CD4-positive, alpha-beta memory T cell (primary cell): ENCODE measurements at regions not wholly inside any gene's neighbourhood (a gene's known extent, or its start where the extent isn't known, plus 50 kb on each side); places are given as distances from the start of the nearest gene placed in this dataset.

ENCODE experiments used
- CTCF ChIA-PET: fragments of 350-600 bp; sonication (Branson Sonifier 250); formaldehyde crosslinking; loops from one replicate; lab custom pipeline; 2021; ENCODE audit warnings: inconsistent platforms; ENCODE audit not compliant: partially characterized antibody; lab: Charles Lee
- POLR2A ChIA-PET: fragments of 350-600 bp; sonication (Branson Sonifier 250); formaldehyde crosslinking; loops from one replicate; lab custom pipeline; 2021; ENCODE audit not compliant: partially characterized antibody; lab: Charles Lee
- DNase-seq, 5 donors: peaks; one replicate each; pipeline versions ENCODE4 v3.0.0 to v3.0.0-alpha.2; 2020 to 2022; ENCODE audit warnings: mixed read lengths in 1 of 5
- H3K27ac ChIP-seq: one replicate; pipeline ENCODE4 v1.7.0; 2013; ENCODE audit warnings: low read depth, low read length
- H3K27me3 ChIP-seq: 2 replicates; pipeline ENCODE4 v1.7.0; 2013; ENCODE audit warnings: mild to moderate bottlenecking, low read length, moderate library complexity; ENCODE audit not compliant: insufficient read depth
- H3K36me3 ChIP-seq: 2 replicates; pipeline ENCODE4 v1.7.0; 2013; ENCODE audit warnings: mild to moderate bottlenecking, low read length, moderate library complexity; ENCODE audit not compliant: insufficient read depth
- H3K4me1 ChIP-seq: 2 replicates; pipeline ENCODE4 v1.7.0; 2013; ENCODE audit warnings: mild to moderate bottlenecking, low read length, moderate library complexity; ENCODE audit not compliant: insufficient read depth
- H3K4me3 ChIP-seq, 2 donors: one replicate each; pipeline ENCODE4 v1.7.0; 2013; ENCODE audit warnings: low read length in 2 of 2, mild to moderate bottlenecking in 1 of 2
- H3K9me3 ChIP-seq, 2 donors: one replicate each; pipeline ENCODE4 v1.7.0; 2013; ENCODE audit warnings: low read length in 2 of 2, control low read depth in 1 of 2; ENCODE audit not compliant: control insufficient read depth in 1 of 2
- H3K27ac Mint-ChIP-seq, 7 donors: one replicate each; pipeline ENCODE4 v1.8.0; 2020 to 2021; ENCODE audit warnings: mixed read lengths in 7 of 7, mild to moderate bottlenecking in 6 of 7, inconsistent platforms in 3 of 7, moderate library complexity in 3 of 7
- H3K27me3 Mint-ChIP-seq, 2 donors: one replicate each; pipeline ENCODE4 v1.8.0; 2020 to 2021; ENCODE audit warnings: mixed read lengths in 2 of 2
- H3K36me3 Mint-ChIP-seq, 2 donors: one replicate each; pipeline ENCODE4 v1.8.0; 2020 to 2021; ENCODE audit warnings: mixed read lengths in 2 of 2, inconsistent platforms in 1 of 2, mild to moderate bottlenecking in 1 of 2
- H3K4me1 Mint-ChIP-seq, 4 donors: one replicate each; pipeline ENCODE4 v1.8.0; 2020 to 2021; ENCODE audit warnings: mixed read lengths in 4 of 4, mild to moderate bottlenecking in 1 of 4
- H3K4me3 Mint-ChIP-seq, 8 donors: one replicate each; pipeline ENCODE4 v1.8.0; 2020 to 2021; ENCODE audit warnings: mixed read lengths in 8 of 8, mild to moderate bottlenecking in 7 of 8, moderate library complexity in 6 of 8, inconsistent platforms in 3 of 8
- H3K9me3 Mint-ChIP-seq, 8 donors: one replicate each; pipeline ENCODE4 v1.8.0; 2020 to 2021; ENCODE audit warnings: mixed read lengths in 8 of 8, mild to moderate bottlenecking in 5 of 8, inconsistent platforms in 3 of 8, moderate library complexity in 1 of 8
- intact Hi-C: fragments of 100-400 bp; cut with micrococcal nuclease; formaldehyde crosslinking; loops from one replicate; pipeline ENCODE4 v1.15.1; 2023

GRCh38 chr20:60137657-60138245 lies 179.5 kb downstream of the CDH26 start:
- H3K36me3 ChIP-seq: no peaks in the 10 kb centered on the region
- no peaks in the 10 kb centered on the region for H3K9me3 ChIP-seq
- no peaks in the 10 kb centered on the region for H3K27me3 ChIP-seq
- Mint-ChIP-seq H3K4me1 (peaks cover 3 to 18% (median 7%) of the 10 kb centered on the region in 4 donors), H3K4me3 (peak overlapping the region; percentile 49 to 93 (median 84)), H3K27me3 (peaks cover under 1 to 1% of the 10 kb centered on the region in 2 donors), H3K9me3 (no peaks in the 10 kb centered on the region), H3K27ac (peak overlapping the region in 1 of 7 donors; percentile 79), H3K36me3 (no peaks in the 10 kb centered on the region)
- CTCF ChIA-PET: interaction anchor here (0.8 to 2.3 kb wide), 12 partner anchors 9 to 188 kb away, joined by 3 to 7 read pairs (median 4); no protein-coding TSS in a partner anchor
- POLR2A ChIA-PET: interaction anchor here (1.4 kb wide), 1 partner anchor 198 kb away, joined by 4 read pairs; the partner anchor contains the start of genes FAM217B and PPP1R3D
- H3K27ac ChIP-seq: no peak overlapping the region
- intact Hi-C loops: no loop called here
- peak overlapping the region in 1 of 2 donors; percentile 51 for H3K4me3 ChIP-seq
- DNase-seq: peak in 4 of 5 donors; percentile 5 to 15 (median 10)
- H3K4me1 ChIP-seq: peaks cover 9% of the 10 kb centered on the region

GRCh38 chr20:60138256-60139220 lies 180.3 kb downstream of the CDH26 start:
- peak in 4 of 5 donors; percentile 3 to 42 (median 32) for DNase-seq
- H3K4me1 Mint-ChIP-seq: peaks cover 3 to 18% (median 7%) of the 10 kb centered on the region in 4 donors
- H3K4me3 Mint-ChIP-seq: peak overlapping the region; percentile 49 to 93 (median 84)
- H3K27me3 ChIP-seq: no peaks in the 10 kb centered on the region
- peak overlapping the region in 4 of 7 donors; percentile 27 to 79 (median 39) for H3K27ac Mint-ChIP-seq
- H3K36me3 Mint-ChIP-seq: no peaks in the 10 kb centered on the region
- H3K9me3 ChIP-seq: no peaks in the 10 kb centered on the region
- no peak overlapping the region for H3K27ac ChIP-seq
- POLR2A ChIA-PET: no interaction called here
- H3K36me3 ChIP-seq: no peaks in the 10 kb centered on the region
- H3K9me3 Mint-ChIP-seq: no peaks in the 10 kb centered on the region
- peaks cover 9% of the 10 kb centered on the region for H3K4me1 ChIP-seq
- intact Hi-C loops: no loop called here
- H3K27me3 Mint-ChIP-seq: peaks cover 0 to 1% of the 10 kb centered on the region in 2 donors
- peak overlapping the region in 1 of 2 donors; percentile 51 for H3K4me3 ChIP-seq
- CTCF ChIA-PET: interaction anchor here (0.8 to 2.3 kb wide), 11 partner anchors 8 to 189 kb away, joined by 3 to 7 read pairs (median 4); no protein-coding TSS in a partner anchor

- DNase-seq: no peak
- Mint-ChIP-seq H3K4me3 (peak overlapping the region in 2 of 8 donors; percentile 36 to 39), H3K36me3 (no peaks in the 10 kb centered on the region), H3K9me3 (no peaks in the 10 kb centered on the region), H3K27ac (no peak overlapping the region), H3K4me1 (peaks cover 3 to 18% (median 7%) of the 10 kb centered on the region in 4 donors), H3K27me3 (peaks cover 0 to 1% of the 10 kb centered on the region in 2 donors)
- Histone ChIP-seq H3K4me3 (no peak overlapping the region), H3K36me3 (no peaks in the 10 kb centered on the region), H3K4me1 (peaks cover 9% of the 10 kb centered on the region), H3K9me3 (no peaks in the 10 kb centered on the region), H3K27me3 (no peaks in the 10 kb centered on the region), H3K27ac (no peak overlapping the region)
- intact Hi-C loops: no loop called here
- CTCF ChIA-PET: interaction anchor here (1.6 to 1.7 kb wide), 2 partner anchors 13 to 17 kb away, joined by 3 to 5 read pairs; no protein-coding TSS in a partner anchor
- POLR2A ChIA-PET: no interaction called here
Measured at GRCh38 chr20:60139663-60140446, 181.6 kb downstream of the CDH26 start.

- Mint-ChIP-seq H3K4me3 (no peak overlapping the region), H3K27ac (no peak overlapping the region), H3K9me3 (no peaks in the 10 kb centered on the region), H3K36me3 (no peaks in the 10 kb centered on the region), H3K4me1 (peaks cover 2 to 12% (median 2%) of the 10 kb centered on the region in 4 donors), H3K27me3 (peaks cover 0 to 3% of the 10 kb centered on the region in 2 donors)
- H3K4me1 ChIP-seq: peaks cover 3% of the 10 kb centered on the region
- ChIA-PET POLR2A (no interaction called here), CTCF (interaction anchor here (0.9 kb wide), 1 partner anchor 23 kb away, joined by 3 read pairs; no protein-coding TSS in a partner anchor)
- H3K27me3 ChIP-seq: no peaks in the 10 kb centered on the region
- intact Hi-C loops: no loop called here
- H3K4me3 ChIP-seq: no peak overlapping the region
- H3K9me3 ChIP-seq: no peaks in the 10 kb centered on the region
- no peak overlapping the region for H3K27ac ChIP-seq
- H3K36me3 ChIP-seq: no peaks in the 10 kb centered on the region
- DNase-seq: no peak
Measured at GRCh38 chr20:60142587-60142986, 184.4 kb downstream of the CDH26 start.

- Mint-ChIP-seq H3K4me3 (peak overlapping the region in 1 of 8 donors; percentile 36), H3K9me3 (peaks cover 0 to 1% (median 0%) of the 10 kb centered on the region in 8 donors), H3K27ac (no peak overlapping the region), H3K4me1 (peaks cover 0 to 9% (median 0%) of the 10 kb centered on the region in 4 donors), H3K36me3 (no peaks in the 10 kb centered on the region), H3K27me3 (peaks cover 1 to 3% of the 10 kb centered on the region in 2 donors)
- intact Hi-C loops: no loop called here
- Histone ChIP-seq H3K27me3 (no peaks in the 10 kb centered on the region), H3K9me3 (no peaks in the 10 kb centered on the region), H3K4me1 (no peaks in the 10 kb centered on the region), H3K27ac (no peak overlapping the region), H3K4me3 (no peak overlapping the region), H3K36me3 (no peaks in the 10 kb centered on the region)
- POLR2A ChIA-PET: no interaction called here
- CTCF ChIA-PET: interaction anchor here (0.9 to 1.0 kb wide), 2 partner anchors 9 to 22 kb away, joined by 3 read pairs; no protein-coding TSS in a partner anchor
- no peak for DNase-seq
Measured at GRCh38 chr20:60143261-60143842, 185.1 kb downstream of the CDH26 start.

- Mint-ChIP-seq H3K36me3 (peaks cover 0 to 4% of the 10 kb centered on the region in 2 donors), H3K27ac (no peak overlapping the region), H3K4me3 (no peak overlapping the region), H3K27me3 (peaks cover 1 to 3% of the 10 kb centered on the region in 2 donors), H3K9me3 (peaks cover 0 to 4% (median 0%) of the 10 kb centered on the region in 8 donors), H3K4me1 (peaks cover 0 to under 1% (median 0%) of the 10 kb centered on the region in 4 donors)
- ChIA-PET POLR2A (no interaction called here), CTCF (no interaction called here)
- Histone ChIP-seq H3K36me3 (no peaks in the 10 kb centered on the region), H3K27ac (no peak overlapping the region), H3K9me3 (no peaks in the 10 kb centered on the region), H3K4me3 (no peak overlapping the region), H3K27me3 (no peaks in the 10 kb centered on the region), H3K4me1 (no peaks in the 10 kb centered on the region)
- DNase-seq: no peak
- intact Hi-C loops: no loop called here
Measured at GRCh38 chr20:60144404-60144803, 186.2 kb downstream of the CDH26 start.
